ENCODE measurements at regions not wholly inside any gene's neighbourhood (a gene's known extent, or its start where the extent isn't known, plus 50 kb on each side); places are given as distances from the start of the nearest gene placed in this dataset.

- Mint-ChIP-seq H3K27ac (no peak overlapping the region), H3K9me3 (ENCODE audit: insufficient read depth) (no peaks in the 10 kb centered on the region), H3K4me3 (no peak overlapping the region), H3K27me3 (peaks cover 8% of the 10 kb centered on the region), H3K4me1 (no peaks in the 10 kb centered on the region)
- H2AFZ ChIP-seq (ENCODE audit: insufficient read depth, low read depth, low read length, poor library complexity, severe bottlenecking): no peak overlapping the region
- H3K36me3 ChIP-seq (replicated peaks in 1 of 2; ENCODE audit: control extremely low read depth in 1 of 2, control insufficient read depth in 1 of 2, extremely low read depth in 1 of 2, insufficient read depth in 2 of 2, low read length in 1 of 2): no peaks in the 10 kb centered on the region
- DNase-seq (no peak), ATAC-seq (ENCODE audit: low read depth) (no peak)
- ChIA-PET CTCF (no interaction called here), POLR2A (no interaction called here)
- H3K4me1 ChIP-seq (ENCODE audit: control insufficient read depth in 2 of 2, insufficient read depth in 2 of 2, low read length in 2 of 2): no peaks in the 10 kb centered on the region
- no peaks in the 10 kb centered on the region for H4K20me1 ChIP-seq (ENCODE audit: control insufficient read depth, insufficient read depth, low read length, poor library complexity, severe bottlenecking)
- H3K79me2 ChIP-seq (ENCODE audit: control insufficient read depth, insufficient read depth, low read length): no peaks in the 10 kb centered on the region
- no peaks in the 10 kb centered on the region for H3K9me3 ChIP-seq (ENCODE audit: control extremely low read depth in 1 of 3, control insufficient read depth in 2 of 3, insufficient read depth in 1 of 3, low read length in 2 of 3)
- H3K4me3 ChIP-seq (ENCODE audit: control extremely low read depth in 1 of 5, extremely low read depth in 1 of 5, insufficient read depth in 1 of 5, low read depth in 2 of 5, low read length in 4 of 5): no peak overlapping the region
- WGBS (ENCODE audit: insufficient coverage): no CpG with 5 or more reads among the region's 4 CpGs
- H3K9ac ChIP-seq (ENCODE audit: low read length): no peak overlapping the region
- no peak overlapping the region for H3K4me2 ChIP-seq (replicated peaks; ENCODE audit: low read depth, low read length, poor library complexity, severe bottlenecking)
- no peak overlapping the region for H3K27ac ChIP-seq (ENCODE audit: low read length in 2 of 2)
- TF ChIP-seq CTCF (IDR thresholded peaks at IDR 0.05): no peak
- no peak for TF ChIP-seq EZH2 (IDR thresholded peaks at IDR 0.05; ENCODE audit: borderline replicate concordance, insufficient read depth, low read depth, low read length, poor library complexity, severe bottlenecking)
- peaks cover 0 to 7% (median 2%) of the 10 kb centered on the region in 4 experiments for H3K27me3 ChIP-seq (replicated peaks in 1 of 4; ENCODE audit: control extremely low read depth in 1 of 4, control insufficient read depth in 3 of 4, insufficient read depth in 4 of 4, low read length in 3 of 4)
- intact Hi-C loops (cut with micrococcal nuclease): no loop called here
Observed at GRCh38 chr18:25915907-25916306, 174.5 kb downstream of the SS18 start.

GRCh38 chr18:25898965-25899364 lies 191.4 kb downstream of the SS18 start:
- H3K4me1 Mint-ChIP-seq: no peaks in the 10 kb centered on the region
- H2AFZ ChIP-seq (ENCODE audit: insufficient read depth, low read depth, low read length, poor library complexity, severe bottlenecking): no peak overlapping the region
- no peak overlapping the region for H3K27ac ChIP-seq (ENCODE audit: low read length in 2 of 2)
- 73% methylated on average over 1 of the region's 2 CpGs for WGBS (ENCODE audit: insufficient coverage)
- no peak overlapping the region for H3K27ac Mint-ChIP-seq
- H3K36me3 ChIP-seq (replicated peaks in 1 of 2; ENCODE audit: control extremely low read depth in 1 of 2, control insufficient read depth in 1 of 2, extremely low read depth in 1 of 2, insufficient read depth in 2 of 2, low read length in 1 of 2): no peaks in the 10 kb centered on the region
- H3K4me3 Mint-ChIP-seq: no peak overlapping the region
- no peak overlapping the region for H3K9ac ChIP-seq (ENCODE audit: low read length)
- ATAC-seq (ENCODE audit: low read depth): no peak
- DNase-seq: no peak
- H4K20me1 ChIP-seq (ENCODE audit: control insufficient read depth, insufficient read depth, low read length, poor library complexity, severe bottlenecking): no peaks in the 10 kb centered on the region
- no peak overlapping the region for H3K4me2 ChIP-seq (replicated peaks; ENCODE audit: low read depth, low read length, poor library complexity, severe bottlenecking)
- no peaks in the 10 kb centered on the region for H3K4me1 ChIP-seq (ENCODE audit: control insufficient read depth in 2 of 2, insufficient read depth in 2 of 2, low read length in 2 of 2)
- no peaks in the 10 kb centered on the region for H3K79me2 ChIP-seq (ENCODE audit: control insufficient read depth, insufficient read depth, low read length)
- POLR2A ChIA-PET: no interaction called here
- intact Hi-C loops (cut with micrococcal nuclease): no loop called here
- H3K27me3 ChIP-seq (replicated peaks in 1 of 4; ENCODE audit: control extremely low read depth in 1 of 4, control insufficient read depth in 3 of 4, insufficient read depth in 4 of 4, low read length in 3 of 4): no peaks in the 10 kb centered on the region
- no peaks in the 10 kb centered on the region for H3K9me3 ChIP-seq (ENCODE audit: control extremely low read depth in 1 of 3, control insufficient read depth in 2 of 3, insufficient read depth in 1 of 3, low read length in 2 of 3)
- TF ChIP-seq CTCF (IDR thresholded peaks at IDR 0.05) (no peak), EZH2 (IDR thresholded peaks at IDR 0.05; ENCODE audit: borderline replicate concordance, insufficient read depth, low read depth, low read length, poor library complexity, severe bottlenecking) (no peak)
- H3K4me3 ChIP-seq (ENCODE audit: control extremely low read depth in 1 of 5, extremely low read depth in 1 of 5, insufficient read depth in 1 of 5, low read depth in 2 of 5, low read length in 4 of 5): no peak overlapping the region
- CTCF ChIA-PET: interaction anchor here (1.1 kb wide), 1 partner anchor 8 kb away, joined by 5 read pairs; no protein-coding TSS in a partner anchor
- no peaks in the 10 kb centered on the region for H3K9me3 Mint-ChIP-seq (ENCODE audit: insufficient read depth)
- H3K27me3 Mint-ChIP-seq: peaks cover 11% of the 10 kb centered on the region

Data from B cell (primary cell).